ENCODE measurements at regions not wholly inside any gene's neighbourhood (a gene's known extent, or its start where the extent isn't known, plus 50 kb on each side); places are given as distances from the start of the nearest gene placed in this dataset.

DNA sequence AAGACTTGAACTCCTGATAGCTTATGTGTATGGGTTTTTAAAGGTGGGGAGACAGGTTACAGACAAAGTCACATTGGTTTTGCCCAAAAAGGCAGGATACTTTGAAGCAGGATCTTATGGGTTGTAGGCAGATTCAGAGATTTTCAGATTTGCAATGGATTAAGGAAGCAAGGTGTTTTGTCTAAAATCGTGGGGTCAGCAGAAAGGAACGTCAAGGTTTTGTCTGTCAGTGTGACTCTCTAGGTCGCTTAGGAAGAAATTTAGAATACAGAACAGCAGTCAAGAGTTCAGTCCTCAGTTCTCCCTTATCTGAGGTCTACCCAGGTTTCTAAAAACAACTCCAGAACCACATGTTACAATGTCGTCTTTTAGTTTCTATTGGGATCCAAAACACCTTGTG is 361.0 kb downstream of the SQOR start:
- no peaks in the 10 kb centered on the region for H3K9me3 ChIP-seq (ENCODE audit: severe bottlenecking)
- H3K4me3 ChIP-seq (ENCODE audit: low read depth, low read length): no peak overlapping the region
- H3K27ac ChIP-seq: no peak overlapping the region
- TF ChIP-seq, protein P1, sequence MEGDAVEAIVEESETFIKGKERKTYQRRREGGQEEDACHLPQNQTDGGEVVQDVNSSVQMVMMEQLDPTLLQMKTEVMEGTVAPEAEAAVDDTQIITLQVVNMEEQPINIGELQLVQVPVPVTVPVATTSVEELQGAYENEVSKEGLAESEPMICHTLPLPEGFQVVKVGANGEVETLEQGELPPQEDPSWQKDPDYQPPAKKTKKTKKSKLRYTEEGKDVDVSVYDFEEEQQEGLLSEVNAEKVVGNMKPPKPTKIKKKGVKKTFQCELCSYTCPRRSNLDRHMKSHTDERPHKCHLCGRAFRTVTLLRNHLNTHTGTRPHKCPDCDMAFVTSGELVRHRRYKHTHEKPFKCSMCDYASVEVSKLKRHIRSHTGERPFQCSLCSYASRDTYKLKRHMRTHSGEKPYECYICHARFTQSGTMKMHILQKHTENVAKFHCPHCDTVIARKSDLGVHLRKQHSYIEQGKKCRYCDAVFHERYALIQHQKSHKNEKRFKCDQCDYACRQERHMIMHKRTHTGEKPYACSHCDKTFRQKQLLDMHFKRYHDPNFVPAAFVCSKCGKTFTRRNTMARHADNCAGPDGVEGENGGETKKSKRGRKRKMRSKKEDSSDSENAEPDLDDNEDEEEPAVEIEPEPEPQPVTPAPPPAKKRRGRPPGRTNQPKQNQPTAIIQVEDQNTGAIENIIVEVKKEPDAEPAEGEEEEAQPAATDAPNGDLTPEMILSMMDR (IDR thresholded peaks at IDR 0.05; ENCODE audit: low read depth, low read length): no peak
- no peaks in the 10 kb centered on the region for H3K36me3 ChIP-seq
- no peak for DNase-seq
- H3K27me3 ChIP-seq (ENCODE audit: insufficient read depth, low read depth, severe bottlenecking): no peaks in the 10 kb centered on the region

DNA sequence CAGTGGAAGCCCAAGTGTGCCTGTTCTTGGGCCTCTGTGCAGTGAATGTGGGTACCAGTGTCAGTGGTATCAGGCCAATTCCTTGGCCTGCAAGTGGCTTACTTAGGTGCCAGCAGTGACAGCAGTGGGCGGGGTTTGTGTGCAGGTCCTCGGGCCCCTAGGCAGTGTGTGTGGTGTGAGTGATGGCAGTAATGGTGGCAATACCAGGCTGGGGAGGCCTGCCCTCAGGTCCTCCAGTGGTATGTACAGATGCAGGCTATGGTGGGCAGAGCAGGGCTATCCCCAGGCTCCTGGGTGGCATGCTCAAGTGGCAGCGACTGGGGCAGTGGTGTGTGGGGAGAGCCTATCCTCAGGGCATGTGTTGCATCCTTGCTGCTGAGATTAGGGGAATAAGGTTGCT is 379.7 kb downstream of the SQOR start:
- peaks cover 3% of the 10 kb centered on the region for H3K9me3 ChIP-seq (ENCODE audit: severe bottlenecking)
- no peaks in the 10 kb centered on the region for H3K27me3 ChIP-seq (ENCODE audit: insufficient read depth, low read depth, severe bottlenecking)
- no peak overlapping the region for H3K27ac ChIP-seq
- TF ChIP-seq, protein P1 (IDR thresholded peaks at IDR 0.05; ENCODE audit: low read depth, low read length): no peak
- no peaks in the 10 kb centered on the region for H3K36me3 ChIP-seq
- DNase-seq: no peak
- H3K4me3 ChIP-seq (ENCODE audit: low read depth, low read length): no peak overlapping the region

DNA sequence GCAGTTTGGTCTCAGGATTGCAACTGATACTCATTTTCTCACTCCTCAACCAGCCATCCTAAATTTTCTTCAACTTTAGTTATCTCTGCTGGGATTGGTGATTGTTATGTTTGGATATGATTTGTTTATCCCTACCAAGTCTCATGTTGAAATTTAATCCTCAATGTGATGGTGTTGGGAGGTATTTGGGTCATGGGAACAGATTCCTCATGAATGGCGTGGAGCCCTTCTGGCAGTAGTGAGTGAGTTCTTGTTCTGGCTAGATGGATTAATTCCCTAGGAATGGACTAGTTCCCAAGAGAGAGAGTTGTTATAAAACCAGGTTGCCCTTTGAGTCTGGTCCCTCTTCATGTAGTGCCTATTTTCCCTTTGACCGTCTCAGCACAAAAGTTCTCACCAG is 399.9 kb downstream of the SQOR start:
- no peak for DNase-seq
- TF ChIP-seq, protein P1 (IDR thresholded peaks at IDR 0.05; ENCODE audit: low read depth, low read length): no peak
- H3K27me3 ChIP-seq (ENCODE audit: insufficient read depth, low read depth, severe bottlenecking): no peaks in the 10 kb centered on the region
- no peak overlapping the region for H3K27ac ChIP-seq
- H3K36me3 ChIP-seq: no peaks in the 10 kb centered on the region
- H3K9me3 ChIP-seq (ENCODE audit: severe bottlenecking): no peaks in the 10 kb centered on the region
- no peak overlapping the region for H3K4me3 ChIP-seq (ENCODE audit: low read depth, low read length)

GRCh38 chr15:46039703-46040102 is 404.9 kb downstream of the SQOR start:
- H3K4me3 ChIP-seq (ENCODE audit: low read depth, low read length): no peak overlapping the region
- no peak for DNase-seq
- no peak overlapping the region for H3K27ac ChIP-seq
- H3K9me3 ChIP-seq (ENCODE audit: severe bottlenecking): no peaks in the 10 kb centered on the region
- H3K36me3 ChIP-seq: no peaks in the 10 kb centered on the region
- H3K27me3 ChIP-seq (ENCODE audit: insufficient read depth, low read depth, severe bottlenecking): no peaks in the 10 kb centered on the region
- TF ChIP-seq, protein P1 (IDR thresholded peaks at IDR 0.05; ENCODE audit: low read depth, low read length): no peak

- Histone ChIP-seq H3K9me3 (ENCODE audit: severe bottlenecking) (no peaks in the 10 kb centered on the region), H3K36me3 (no peaks in the 10 kb centered on the region), H3K27me3 (ENCODE audit: insufficient read depth, low read depth, severe bottlenecking) (no peaks in the 10 kb centered on the region), H3K27ac (no peak overlapping the region), H3K4me3 (ENCODE audit: low read depth, low read length) (no peak overlapping the region)
- TF ChIP-seq, protein P1 (IDR thresholded peaks at IDR 0.05; ENCODE audit: low read depth, low read length): no peak
- DNase-seq: no peak
These were observed 407.1 kb downstream of the SQOR start for GRCh38 chr15:46041905-46042304.

DNA sequence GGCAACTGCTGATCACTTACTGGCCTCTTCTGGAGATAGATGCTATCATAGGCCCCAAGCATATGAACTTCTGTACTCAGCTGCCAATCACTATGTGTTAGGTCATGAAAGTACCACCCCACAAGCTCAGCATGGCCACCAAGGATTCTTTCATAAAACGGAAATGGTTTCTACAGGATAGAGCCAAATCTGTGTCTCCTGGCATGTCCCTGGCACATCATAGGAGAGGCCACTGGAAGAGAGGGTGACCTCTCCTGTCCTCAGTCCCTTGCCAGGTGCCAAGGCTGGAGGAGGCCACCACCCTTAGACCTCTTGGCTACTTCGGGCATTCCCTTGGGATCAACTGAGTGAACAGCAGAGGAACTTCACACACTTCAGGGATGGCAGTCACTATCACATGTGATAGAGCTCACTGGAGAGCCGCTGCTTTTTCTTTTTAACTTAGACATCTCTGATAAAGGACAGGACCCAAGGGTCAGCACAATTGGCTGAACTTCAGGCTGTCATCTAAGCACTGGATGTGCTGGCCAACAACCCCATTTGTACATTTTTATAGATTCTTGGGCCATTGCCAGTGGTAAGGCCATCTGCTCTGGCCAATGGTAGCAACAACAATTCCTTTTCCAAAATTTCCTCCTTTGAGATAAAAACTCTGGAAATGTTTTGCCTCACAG is 425.2 kb downstream of the SQOR start:
- H3K27me3 ChIP-seq (ENCODE audit: insufficient read depth, low read depth, severe bottlenecking): no peaks in the 10 kb centered on the region
- no peaks in the 10 kb centered on the region for H3K9me3 ChIP-seq (ENCODE audit: severe bottlenecking)
- H3K36me3 ChIP-seq: no peaks in the 10 kb centered on the region
- TF ChIP-seq, protein P1 (IDR thresholded peaks at IDR 0.05; ENCODE audit: low read depth, low read length): no peak
- H3K27ac ChIP-seq: no peak overlapping the region
- DNase-seq: no peak
- no peak overlapping the region for H3K4me3 ChIP-seq (ENCODE audit: low read depth, low read length)

Data from WERI-Rb-1 (cell line).